ENCODE measurements at regions not wholly inside any gene's neighbourhood (a gene's known extent, or its start where the extent isn't known, plus 50 kb on each side); places are given as distances from the start of the nearest gene placed in this dataset.

DNA sequence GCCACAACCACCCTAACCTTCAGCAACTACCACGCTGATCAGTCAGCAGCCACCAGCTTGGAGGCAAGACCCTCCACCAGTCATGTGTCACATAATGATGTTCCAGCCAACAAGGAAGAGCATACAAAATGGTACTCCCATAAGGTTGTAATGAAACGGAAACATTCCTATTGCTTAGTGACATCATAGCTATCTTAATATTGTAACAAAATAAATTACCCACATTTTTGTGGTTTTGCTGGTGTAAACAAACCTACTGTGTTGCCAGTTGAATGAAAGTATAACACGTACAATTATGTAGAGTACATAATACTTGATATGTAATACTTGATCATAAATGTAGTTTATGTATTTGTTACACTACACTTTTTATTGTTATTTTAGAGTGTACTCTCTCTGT is 1363.2 kb upstream of the ADGRL4 start:
- TF ChIP-seq NRF1 (IDR thresholded peaks at IDR 0.05; ENCODE audit: low read depth, low read length) (no peak), RXRA (IDR thresholded peaks at IDR 0.05; ENCODE audit: insufficient read depth, low read depth, low read length) (no peak), POLR2A (IDR thresholded peaks at IDR 0.05; ENCODE audit: control extremely low read depth in 1 of 2, low read depth in 2 of 2, low read length in 2 of 2) (no peak), ZNF274 (IDR thresholded peaks at IDR 0.05; ENCODE audit: borderline replicate concordance, extremely low read depth, low read length) (no peak), EP300 (IDR thresholded peaks at IDR 0.05; ENCODE audit: borderline replicate concordance in 1 of 2, low read depth in 2 of 2, low read length in 2 of 2) (no peak), EZH2 (IDR thresholded peaks at IDR 0.05; ENCODE audit: low read depth, low read length, severe bottlenecking) (no peak), SIN3A (conservative IDR thresholded peaks at IDR 0.05 in 1 of 2, IDR thresholded peaks at IDR 0.05 in 1 of 2; ENCODE audit: low read depth in 1 of 2, low read length in 2 of 2) (no peak)
- TF ChIP-seq, protein P1, sequence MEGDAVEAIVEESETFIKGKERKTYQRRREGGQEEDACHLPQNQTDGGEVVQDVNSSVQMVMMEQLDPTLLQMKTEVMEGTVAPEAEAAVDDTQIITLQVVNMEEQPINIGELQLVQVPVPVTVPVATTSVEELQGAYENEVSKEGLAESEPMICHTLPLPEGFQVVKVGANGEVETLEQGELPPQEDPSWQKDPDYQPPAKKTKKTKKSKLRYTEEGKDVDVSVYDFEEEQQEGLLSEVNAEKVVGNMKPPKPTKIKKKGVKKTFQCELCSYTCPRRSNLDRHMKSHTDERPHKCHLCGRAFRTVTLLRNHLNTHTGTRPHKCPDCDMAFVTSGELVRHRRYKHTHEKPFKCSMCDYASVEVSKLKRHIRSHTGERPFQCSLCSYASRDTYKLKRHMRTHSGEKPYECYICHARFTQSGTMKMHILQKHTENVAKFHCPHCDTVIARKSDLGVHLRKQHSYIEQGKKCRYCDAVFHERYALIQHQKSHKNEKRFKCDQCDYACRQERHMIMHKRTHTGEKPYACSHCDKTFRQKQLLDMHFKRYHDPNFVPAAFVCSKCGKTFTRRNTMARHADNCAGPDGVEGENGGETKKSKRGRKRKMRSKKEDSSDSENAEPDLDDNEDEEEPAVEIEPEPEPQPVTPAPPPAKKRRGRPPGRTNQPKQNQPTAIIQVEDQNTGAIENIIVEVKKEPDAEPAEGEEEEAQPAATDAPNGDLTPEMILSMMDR (IDR thresholded peaks at IDR 0.05; ENCODE audit: control extremely low read depth in 1 of 3, insufficient read depth in 1 of 3, low read depth in 1 of 3, low read length in 3 of 3) = no peak
- TF ChIP-seq, protein P2, sequence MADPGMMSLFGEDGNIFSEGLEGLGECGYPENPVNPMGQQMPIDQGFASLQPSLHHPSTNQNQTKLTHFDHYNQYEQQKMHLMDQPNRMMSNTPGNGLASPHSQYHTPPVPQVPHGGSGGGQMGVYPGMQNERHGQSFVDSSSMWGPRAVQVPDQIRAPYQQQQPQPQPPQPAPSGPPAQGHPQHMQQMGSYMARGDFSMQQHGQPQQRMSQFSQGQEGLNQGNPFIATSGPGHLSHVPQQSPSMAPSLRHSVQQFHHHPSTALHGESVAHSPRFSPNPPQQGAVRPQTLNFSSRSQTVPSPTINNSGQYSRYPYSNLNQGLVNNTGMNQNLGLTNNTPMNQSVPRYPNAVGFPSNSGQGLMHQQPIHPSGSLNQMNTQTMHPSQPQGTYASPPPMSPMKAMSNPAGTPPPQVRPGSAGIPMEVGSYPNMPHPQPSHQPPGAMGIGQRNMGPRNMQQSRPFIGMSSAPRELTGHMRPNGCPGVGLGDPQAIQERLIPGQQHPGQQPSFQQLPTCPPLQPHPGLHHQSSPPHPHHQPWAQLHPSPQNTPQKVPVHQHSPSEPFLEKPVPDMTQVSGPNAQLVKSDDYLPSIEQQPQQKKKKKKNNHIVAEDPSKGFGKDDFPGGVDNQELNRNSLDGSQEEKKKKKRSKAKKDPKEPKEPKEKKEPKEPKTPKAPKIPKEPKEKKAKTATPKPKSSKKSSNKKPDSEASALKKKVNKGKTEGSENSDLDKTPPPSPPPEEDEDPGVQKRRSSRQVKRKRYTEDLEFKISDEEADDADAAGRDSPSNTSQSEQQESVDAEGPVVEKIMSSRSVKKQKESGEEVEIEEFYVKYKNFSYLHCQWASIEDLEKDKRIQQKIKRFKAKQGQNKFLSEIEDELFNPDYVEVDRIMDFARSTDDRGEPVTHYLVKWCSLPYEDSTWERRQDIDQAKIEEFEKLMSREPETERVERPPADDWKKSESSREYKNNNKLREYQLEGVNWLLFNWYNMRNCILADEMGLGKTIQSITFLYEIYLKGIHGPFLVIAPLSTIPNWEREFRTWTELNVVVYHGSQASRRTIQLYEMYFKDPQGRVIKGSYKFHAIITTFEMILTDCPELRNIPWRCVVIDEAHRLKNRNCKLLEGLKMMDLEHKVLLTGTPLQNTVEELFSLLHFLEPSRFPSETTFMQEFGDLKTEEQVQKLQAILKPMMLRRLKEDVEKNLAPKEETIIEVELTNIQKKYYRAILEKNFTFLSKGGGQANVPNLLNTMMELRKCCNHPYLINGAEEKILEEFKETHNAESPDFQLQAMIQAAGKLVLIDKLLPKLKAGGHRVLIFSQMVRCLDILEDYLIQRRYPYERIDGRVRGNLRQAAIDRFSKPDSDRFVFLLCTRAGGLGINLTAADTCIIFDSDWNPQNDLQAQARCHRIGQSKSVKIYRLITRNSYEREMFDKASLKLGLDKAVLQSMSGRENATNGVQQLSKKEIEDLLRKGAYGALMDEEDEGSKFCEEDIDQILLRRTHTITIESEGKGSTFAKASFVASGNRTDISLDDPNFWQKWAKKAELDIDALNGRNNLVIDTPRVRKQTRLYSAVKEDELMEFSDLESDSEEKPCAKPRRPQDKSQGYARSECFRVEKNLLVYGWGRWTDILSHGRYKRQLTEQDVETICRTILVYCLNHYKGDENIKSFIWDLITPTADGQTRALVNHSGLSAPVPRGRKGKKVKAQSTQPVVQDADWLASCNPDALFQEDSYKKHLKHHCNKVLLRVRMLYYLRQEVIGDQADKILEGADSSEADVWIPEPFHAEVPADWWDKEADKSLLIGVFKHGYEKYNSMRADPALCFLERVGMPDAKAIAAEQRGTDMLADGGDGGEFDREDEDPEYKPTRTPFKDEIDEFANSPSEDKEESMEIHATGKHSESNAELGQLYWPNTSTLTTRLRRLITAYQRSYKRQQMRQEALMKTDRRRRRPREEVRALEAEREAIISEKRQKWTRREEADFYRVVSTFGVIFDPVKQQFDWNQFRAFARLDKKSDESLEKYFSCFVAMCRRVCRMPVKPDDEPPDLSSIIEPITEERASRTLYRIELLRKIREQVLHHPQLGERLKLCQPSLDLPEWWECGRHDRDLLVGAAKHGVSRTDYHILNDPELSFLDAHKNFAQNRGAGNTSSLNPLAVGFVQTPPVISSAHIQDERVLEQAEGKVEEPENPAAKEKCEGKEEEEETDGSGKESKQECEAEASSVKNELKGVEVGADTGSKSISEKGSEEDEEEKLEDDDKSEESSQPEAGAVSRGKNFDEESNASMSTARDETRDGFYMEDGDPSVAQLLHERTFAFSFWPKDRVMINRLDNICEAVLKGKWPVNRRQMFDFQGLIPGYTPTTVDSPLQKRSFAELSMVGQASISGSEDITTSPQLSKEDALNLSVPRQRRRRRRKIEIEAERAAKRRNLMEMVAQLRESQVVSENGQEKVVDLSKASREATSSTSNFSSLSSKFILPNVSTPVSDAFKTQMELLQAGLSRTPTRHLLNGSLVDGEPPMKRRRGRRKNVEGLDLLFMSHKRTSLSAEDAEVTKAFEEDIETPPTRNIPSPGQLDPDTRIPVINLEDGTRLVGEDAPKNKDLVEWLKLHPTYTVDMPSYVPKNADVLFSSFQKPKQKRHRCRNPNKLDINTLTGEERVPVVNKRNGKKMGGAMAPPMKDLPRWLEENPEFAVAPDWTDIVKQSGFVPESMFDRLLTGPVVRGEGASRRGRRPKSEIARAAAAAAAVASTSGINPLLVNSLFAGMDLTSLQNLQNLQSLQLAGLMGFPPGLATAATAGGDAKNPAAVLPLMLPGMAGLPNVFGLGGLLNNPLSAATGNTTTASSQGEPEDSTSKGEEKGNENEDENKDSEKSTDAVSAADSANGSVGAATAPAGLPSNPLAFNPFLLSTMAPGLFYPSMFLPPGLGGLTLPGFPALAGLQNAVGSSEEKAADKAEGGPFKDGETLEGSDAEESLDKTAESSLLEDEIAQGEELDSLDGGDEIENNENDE (IDR thresholded peaks at IDR 0.05; ENCODE audit: insufficient replicate concordance, low read length) = no peak

Measured in H1 (cell line).